Loucy (cell line): ENCODE measurements at regions not wholly inside any gene's neighbourhood (a gene's known extent, or its start where the extent isn't known, plus 50 kb on each side); places are given as distances from the start of the nearest gene placed in this dataset.

Source experiments
- H2AFZ ChIP-seq: fragments of 200-600 bp; sonication (generic); 2 replicates; pipeline ENCODE4 v1.6.0; 2016; ENCODE audit warnings: antibody characterized with exemption, mild to moderate bottlenecking, low read length, moderate library complexity
- H3F3A ChIP-seq: fragments of 200-600 bp; 2 replicates; pipeline ENCODE4 v1.6.0; 2016; ENCODE audit warnings: antibody characterized with exemption, low read depth, mild to moderate bottlenecking
- H3K27me3 ChIP-seq: fragments of 200-600 bp; sonication (generic); 2 replicates; pipeline ENCODE4 v1.6.1; 2014; ENCODE audit warnings: low read length, mild to moderate bottlenecking; ENCODE audit not compliant: insufficient read depth, poor library complexity, severe bottlenecking
- H3K36me3 ChIP-seq: fragments of 200-600 bp; sonication (generic); 2 replicates; pipeline ENCODE4 v1.6.1; 2016; ENCODE audit warnings: low read length; ENCODE audit not compliant: insufficient read depth
- H3K4me1 ChIP-seq: fragments of 200-600 bp; sonication (generic); 2 replicates; pipeline ENCODE4 v1.5.1; 2014; ENCODE audit warnings: low read length, mild to moderate bottlenecking; ENCODE audit not compliant: insufficient read depth, poor library complexity, severe bottlenecking
- H3K4me2 ChIP-seq: fragments of 200-600 bp; sonication (generic); 2 replicates; pipeline ENCODE4 v1.6.0; 2014; ENCODE audit warnings: antibody characterized with exemption, low read length, low read depth, mild to moderate bottlenecking; ENCODE audit not compliant: poor library complexity, severe bottlenecking
- H3K4me3 ChIP-seq: fragments of 200-600 bp; sonication (generic); 2 replicates; pipeline ENCODE4 v1.5.1; 2014; ENCODE audit warnings: low read length, mild to moderate bottlenecking, mixed read lengths; ENCODE audit not compliant: poor library complexity, severe bottlenecking
- H3K79me2 ChIP-seq: fragments of 200-600 bp; sonication (generic); 2 replicates; pipeline ENCODE4 v1.6.1; 2014; ENCODE audit warnings: low read length; ENCODE audit not compliant: insufficient read depth
- H3K9ac ChIP-seq: fragments of 200-600 bp; sonication (generic); 2 replicates; pipeline ENCODE4 v1.6.0; 2014; ENCODE audit warnings: mild to moderate bottlenecking, low read depth, low read length, moderate library complexity; ENCODE audit not compliant: poor library complexity, severe bottlenecking
- H3K9me2 ChIP-seq: fragments of 200-600 bp; sonication (generic); replicated peaks from 2 replicates; pipeline ENCODE4 v1.6.1; 2016; ENCODE audit warnings: low read depth, low read length, mixed read lengths
- H3K9me3 ChIP-seq: fragments of 200-600 bp; sonication (generic); 2 replicates; pipeline ENCODE4 v1.6.1; 2014; ENCODE audit warnings: mild to moderate bottlenecking, antibody characterized with exemption, low read length, low read depth; ENCODE audit not compliant: insufficient read depth
- H4K20me1 ChIP-seq: fragments of 200-600 bp; sonication (generic); 2 replicates; pipeline ENCODE4 v1.6.0; 2014; ENCODE audit warnings: antibody characterized with exemption, low read length, mild to moderate bottlenecking; ENCODE audit not compliant: insufficient read depth, poor library complexity, severe bottlenecking
- CTCF ChIP-seq: fragments of 200-600 bp; sonication (generic); conservative IDR thresholded peaks from 2 replicates; pipeline ENCODE4 v1.5.1; 2014; ENCODE audit warnings: mild to moderate bottlenecking, antibody characterized with exemption, low read length
- EZH2phosphoT487 ChIP-seq: fragments of 200-600 bp; IDR thresholded peaks from 2 replicates; pipeline ENCODE4 v1.6.1; 2018; ENCODE audit warnings: antibody characterized with exemption, mild to moderate bottlenecking, moderate library complexity, borderline replicate concordance

GRCh38 chrX:129233786-129234185, 289.5 kb downstream of the SMARCA1 start:
- Histone ChIP-seq H3K4me1 (no peaks in the 10 kb centered on the region), H3K27me3 (no peaks in the 10 kb centered on the region)

GRCh38 chrX:129230850-129231512, 292.3 kb downstream of the SMARCA1 start:
- TF ChIP-seq EZH2phosphoT487, result no peak
- Histone ChIP-seq H2AFZ (no peak overlapping the region), H3K4me3 (no peak overlapping the region), H3K36me3 (no peaks in the 10 kb centered on the region), H3K9ac (no peak overlapping the region), H4K20me1 (no peaks in the 10 kb centered on the region), H3K4me2 (no peak overlapping the region), H3K9me2 (no peaks in the 10 kb centered on the region), H3K27me3 (no peaks in the 10 kb centered on the region), H3F3A (no peaks in the 10 kb centered on the region), H3K79me2 (no peaks in the 10 kb centered on the region), H3K9me3 (no peaks in the 10 kb centered on the region), H3K4me1 (no peaks in the 10 kb centered on the region)

More at GRCh38 chrX:129233786-129234185, 289.5 kb downstream of the SMARCA1 start:
- H2AFZ ChIP-seq, result no peak overlapping the region
- no peaks in the 10 kb centered on the region for H4K20me1 ChIP-seq
- H3F3A ChIP-seq, result no peaks in the 10 kb centered on the region
- no peaks in the 10 kb centered on the region for H3K9me3 ChIP-seq
- no peak overlapping the region for H3K4me2 ChIP-seq
- TF ChIP-seq CTCF, result no peak
- TF ChIP-seq EZH2phosphoT487, result no peak
- no peaks in the 10 kb centered on the region for H3K79me2 ChIP-seq
- no peak overlapping the region for H3K4me3 ChIP-seq
- H3K36me3 ChIP-seq, result no peaks in the 10 kb centered on the region
- H3K9ac ChIP-seq, result no peak overlapping the region
- no peaks in the 10 kb centered on the region for H3K9me2 ChIP-seq

- Histone ChIP-seq H3K9me2 (no peaks in the 10 kb centered on the region), H3K4me1 (no peaks in the 10 kb centered on the region), H3F3A (no peaks in the 10 kb centered on the region), H3K9me3 (no peaks in the 10 kb centered on the region), H3K9ac (no peak overlapping the region), H4K20me1 (no peaks in the 10 kb centered on the region), H3K27me3 (no peaks in the 10 kb centered on the region), H2AFZ (no peak overlapping the region), H3K4me3 (no peak overlapping the region), H3K4me2 (no peak overlapping the region), H3K79me2 (no peaks in the 10 kb centered on the region), H3K36me3 (no peaks in the 10 kb centered on the region)
- TF ChIP-seq CTCF, result no peak
- TF ChIP-seq EZH2phosphoT487, result no peak
These were observed 293.1 kb downstream of the SMARCA1 start for GRCh38 chrX:129230168-129230567.

- Histone ChIP-seq H4K20me1 (no peaks in the 10 kb centered on the region), H3K4me2 (no peak overlapping the region), H3K4me3 (no peak overlapping the region), H3K79me2 (no peaks in the 10 kb centered on the region), H3K9ac (no peak overlapping the region), H2AFZ (no peak overlapping the region), H3K4me1 (no peaks in the 10 kb centered on the region), H3K36me3 (no peaks in the 10 kb centered on the region), H3K27me3 (no peaks in the 10 kb centered on the region), H3F3A (no peaks in the 10 kb centered on the region), H3K9me2 (no peaks in the 10 kb centered on the region), H3K9me3 (no peaks in the 10 kb centered on the region)
- no peak for TF ChIP-seq EZH2phosphoT487
- TF ChIP-seq CTCF, result no peak
These were observed 295.9 kb downstream of the SMARCA1 start for GRCh38 chrX:129227366-129227765.
